22Rv1 (cell line): ENCODE measurements at regions not wholly inside any gene's neighbourhood (a gene's known extent, or its start where the extent isn't known, plus 50 kb on each side); places are given as distances from the start of the nearest gene placed in this dataset.

ENCODE experiments used
- ZFX ChIP-seq: fragments of 450-650 bp; IDR thresholded peaks from 2 replicates; pipeline ENCODE4 v1.6.1; 2017; ENCODE audit warnings: antibody characterized with exemption, borderline replicate concordance
- TF ChIP-seq, protein P1 (sequence below): fragments of 450-650 bp; IDR thresholded peaks from 2 replicates; pipeline ENCODE4 v1.5.1; 2017; ENCODE audit warnings: mild to moderate bottlenecking

DNA sequence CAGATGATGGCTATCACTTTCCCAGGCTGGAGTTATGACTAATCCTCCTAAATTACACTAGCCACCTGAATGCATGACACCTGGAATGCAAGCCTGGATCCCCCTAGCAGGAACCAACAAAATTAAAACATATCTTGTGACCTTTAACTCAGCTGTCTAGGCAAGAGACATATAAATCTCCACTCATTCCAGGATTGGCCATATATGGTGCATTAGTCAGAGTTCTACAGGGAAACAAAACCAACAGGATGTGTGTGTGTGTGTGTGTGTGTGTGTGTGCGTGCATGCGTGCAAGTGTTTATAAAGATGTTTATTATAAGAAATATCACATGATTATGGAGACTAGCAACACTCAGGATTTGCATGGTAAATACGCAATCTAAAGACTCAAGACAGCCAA is 212.8 kb downstream of the KIF21A start:
- TF ChIP-seq, protein P1, sequence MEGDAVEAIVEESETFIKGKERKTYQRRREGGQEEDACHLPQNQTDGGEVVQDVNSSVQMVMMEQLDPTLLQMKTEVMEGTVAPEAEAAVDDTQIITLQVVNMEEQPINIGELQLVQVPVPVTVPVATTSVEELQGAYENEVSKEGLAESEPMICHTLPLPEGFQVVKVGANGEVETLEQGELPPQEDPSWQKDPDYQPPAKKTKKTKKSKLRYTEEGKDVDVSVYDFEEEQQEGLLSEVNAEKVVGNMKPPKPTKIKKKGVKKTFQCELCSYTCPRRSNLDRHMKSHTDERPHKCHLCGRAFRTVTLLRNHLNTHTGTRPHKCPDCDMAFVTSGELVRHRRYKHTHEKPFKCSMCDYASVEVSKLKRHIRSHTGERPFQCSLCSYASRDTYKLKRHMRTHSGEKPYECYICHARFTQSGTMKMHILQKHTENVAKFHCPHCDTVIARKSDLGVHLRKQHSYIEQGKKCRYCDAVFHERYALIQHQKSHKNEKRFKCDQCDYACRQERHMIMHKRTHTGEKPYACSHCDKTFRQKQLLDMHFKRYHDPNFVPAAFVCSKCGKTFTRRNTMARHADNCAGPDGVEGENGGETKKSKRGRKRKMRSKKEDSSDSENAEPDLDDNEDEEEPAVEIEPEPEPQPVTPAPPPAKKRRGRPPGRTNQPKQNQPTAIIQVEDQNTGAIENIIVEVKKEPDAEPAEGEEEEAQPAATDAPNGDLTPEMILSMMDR, result no peak
- TF ChIP-seq ZFX, result no peak
